GM18951 (cell line): ENCODE measurements at regions not wholly inside any gene's neighbourhood (a gene's known extent, or its start where the extent isn't known, plus 50 kb on each side); places are given as distances from the start of the nearest gene placed in this dataset.
"Not testable (repeated sequence)": the region's sequence is repeated elsewhere in the genome, so short reads cannot be mapped to it uniquely, and the experiment has no call there.

Source experiments
- POLR2A ChIP-seq: IDR thresholded peaks from 4 replicates; pipeline ENCODE4 v1.6.1; 2011; ENCODE audit warnings: mild to moderate bottlenecking; ENCODE audit not compliant: insufficient read length, insufficient read depth; ENCODE audit errors: extremely low read depth
- in situ Hi-C: fragments of 300-500 bp; cut with MboI; formaldehyde crosslinking; loops from one replicate; pipeline ENCODE4 v1.12.0; 2022; ENCODE audit warnings: low sequenced_read_pairs, mixed read lengths, inconsistent platforms; ENCODE audit not compliant: unreplicated experiment

DNA sequence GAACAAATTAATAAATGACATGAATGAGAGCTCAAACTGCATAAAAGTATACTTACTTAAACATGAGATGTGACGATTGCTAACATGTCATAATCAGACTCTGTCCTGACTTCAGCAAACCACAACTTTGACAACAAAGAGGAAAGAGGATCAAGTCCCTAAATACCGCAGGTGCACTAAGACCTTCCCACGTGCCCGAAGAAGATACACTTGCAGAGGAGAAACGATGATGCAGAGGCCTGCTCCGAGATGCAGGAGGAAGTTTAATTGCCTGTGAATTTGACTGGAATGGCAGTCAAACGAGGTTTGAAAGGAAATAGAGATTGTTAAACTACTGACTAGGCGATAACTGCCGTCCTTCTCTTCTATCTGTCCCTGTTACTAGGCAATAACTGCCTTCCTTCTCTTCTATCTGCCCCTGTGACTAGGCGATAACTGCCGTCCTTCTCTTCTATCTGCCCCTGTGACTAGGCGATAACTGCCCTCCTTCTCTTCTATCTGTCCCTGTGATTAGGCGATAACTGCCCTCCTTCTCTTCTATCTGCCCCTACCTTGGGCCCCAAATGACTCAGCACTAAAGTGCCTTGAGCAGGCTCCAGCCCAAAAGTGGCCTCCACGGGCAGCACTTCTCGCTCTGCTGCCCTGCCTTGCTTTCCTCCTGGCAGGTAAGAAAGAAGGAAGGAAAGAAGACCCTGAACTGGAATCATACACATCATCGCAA is 2226.0 kb upstream of the DEFB115 start:
- in situ Hi-C loops = not testable (repeated sequence)

DNA sequence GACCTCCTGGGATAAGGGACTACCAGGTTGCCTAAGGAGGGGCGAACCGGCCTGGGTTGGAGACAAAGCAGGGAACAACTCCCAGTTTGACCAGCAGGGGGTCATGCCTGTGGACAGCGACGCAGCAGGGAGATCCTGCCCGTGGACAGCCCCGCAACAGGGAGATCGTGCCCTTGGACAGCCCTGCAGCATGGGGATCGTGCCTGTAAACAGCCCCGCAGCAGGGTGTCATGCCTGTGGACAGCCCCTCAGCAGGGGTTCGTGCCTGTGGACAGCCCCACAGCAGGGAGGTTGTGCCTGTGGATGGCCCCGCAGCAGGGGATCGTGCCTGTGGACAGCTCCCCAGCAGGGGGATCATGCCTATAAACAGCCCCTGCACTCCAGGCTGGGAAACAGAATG is 2213.2 kb upstream of the DEFB115 start:
- in situ Hi-C loops = not testable (repeated sequence)

DNA sequence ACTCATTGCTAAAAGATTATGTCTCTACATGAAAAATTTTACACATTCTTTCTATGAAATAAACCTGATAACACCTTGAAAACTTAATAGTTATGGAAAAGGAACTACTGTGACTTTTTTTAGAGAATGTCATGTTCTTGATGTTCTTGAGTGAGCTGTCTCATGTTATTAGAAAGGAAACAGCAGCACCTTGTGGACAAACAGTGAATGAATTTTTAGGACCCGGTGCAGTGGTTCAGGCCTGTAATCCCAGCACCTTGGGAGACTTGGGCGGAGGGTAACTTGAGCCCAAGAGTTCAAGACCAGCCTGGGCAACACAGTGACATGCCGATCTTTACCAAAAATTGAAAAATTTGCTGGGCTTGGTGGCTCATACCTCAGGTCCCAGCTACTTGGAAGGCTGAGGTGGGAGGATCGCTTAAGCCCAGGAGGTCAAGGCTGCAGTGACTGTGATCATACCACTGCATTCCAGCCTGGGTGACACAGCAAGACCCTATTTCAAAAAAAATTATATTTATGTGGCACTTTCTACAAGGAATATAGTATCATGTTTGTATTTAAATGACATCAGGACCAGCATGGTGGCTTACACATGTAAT is 2207.4 kb upstream of the DEFB115 start:
- in situ Hi-C loops = not testable (repeated sequence)

- in situ Hi-C loops = not testable (repeated sequence)
Observed at GRCh38 chr20:29057866-29058484, 2199.5 kb upstream of the DEFB115 start.

DNA sequence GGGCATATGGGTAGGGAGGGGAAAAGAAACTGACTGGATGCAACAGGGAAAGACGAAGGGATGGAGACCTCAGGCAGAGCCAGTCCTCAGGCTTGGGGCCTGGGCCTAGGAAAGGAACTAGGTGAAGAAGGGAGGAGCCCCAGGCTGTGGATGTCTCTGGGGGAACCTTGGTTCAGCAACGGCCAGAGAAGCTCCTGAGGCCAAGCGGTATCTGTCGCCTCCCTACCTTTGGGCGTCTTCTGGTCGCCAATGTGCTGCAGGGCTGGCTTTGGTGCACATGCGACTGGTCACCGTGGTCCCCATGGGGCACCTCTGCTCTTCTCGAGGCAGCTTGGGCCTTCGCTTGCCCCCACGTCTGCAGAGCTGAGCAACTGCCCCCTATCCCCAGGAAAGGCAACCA is 2195.0 kb upstream of the DEFB115 start:
- in situ Hi-C loops = not testable (repeated sequence)

GRCh38 chr20:29066341-29066740 is 2191.1 kb upstream of the DEFB115 start:
- in situ Hi-C loops = not testable (repeated sequence)

GRCh38 chr20:29073640-29074039 is 2183.8 kb upstream of the DEFB115 start:
- in situ Hi-C loops = not testable (repeated sequence)

DNA sequence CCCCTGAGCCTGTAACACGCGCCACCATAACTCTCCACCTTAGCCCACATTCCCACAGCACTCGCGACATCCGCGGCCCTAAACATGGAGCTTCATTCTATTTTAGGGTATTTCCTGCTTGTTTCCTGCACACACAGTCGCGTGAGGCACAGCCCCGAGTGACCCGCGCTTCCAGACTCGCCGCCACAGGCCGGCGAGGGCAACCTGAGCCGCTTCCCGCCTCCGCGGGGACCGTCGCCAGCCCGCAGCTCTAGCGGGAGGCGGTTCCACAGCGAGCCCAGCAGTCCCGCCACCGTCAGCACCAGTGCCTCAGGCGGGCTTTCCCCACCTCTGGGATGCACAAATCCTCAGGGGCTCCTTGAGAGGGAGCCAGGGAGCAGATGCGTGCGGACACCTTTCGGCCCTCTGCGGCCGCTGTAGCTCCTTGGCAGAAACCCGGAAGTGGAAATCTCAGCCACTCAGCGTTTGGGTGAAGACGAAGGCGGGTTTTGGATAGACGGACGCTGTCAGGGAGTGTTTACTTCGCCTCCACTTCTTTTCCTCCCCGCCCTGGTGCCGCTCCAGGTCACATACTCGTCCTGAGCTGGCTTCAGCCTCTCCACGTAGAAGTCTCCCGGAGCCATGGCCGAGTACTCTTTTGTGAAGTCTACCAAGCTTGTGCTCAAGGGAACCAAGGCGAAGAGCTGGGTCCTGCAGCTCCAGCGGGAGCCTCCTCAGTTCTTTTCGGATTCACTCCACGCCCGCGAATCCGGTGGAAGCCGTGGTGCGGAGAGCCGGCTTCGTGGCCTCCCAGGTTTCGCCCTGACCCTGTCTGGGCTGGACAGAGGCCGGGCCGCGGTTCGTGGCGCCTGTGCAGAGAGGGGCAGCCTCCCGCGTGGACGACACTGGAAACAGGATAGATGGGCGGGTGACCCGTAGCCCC is 2177.4 kb upstream of the DEFB115 start:
- no peak for TF ChIP-seq POLR2A
- in situ Hi-C loops = loop anchor here (5.0 kb wide), 1 partner anchor 417 kb away; no protein-coding TSS in a partner anchor

DNA sequence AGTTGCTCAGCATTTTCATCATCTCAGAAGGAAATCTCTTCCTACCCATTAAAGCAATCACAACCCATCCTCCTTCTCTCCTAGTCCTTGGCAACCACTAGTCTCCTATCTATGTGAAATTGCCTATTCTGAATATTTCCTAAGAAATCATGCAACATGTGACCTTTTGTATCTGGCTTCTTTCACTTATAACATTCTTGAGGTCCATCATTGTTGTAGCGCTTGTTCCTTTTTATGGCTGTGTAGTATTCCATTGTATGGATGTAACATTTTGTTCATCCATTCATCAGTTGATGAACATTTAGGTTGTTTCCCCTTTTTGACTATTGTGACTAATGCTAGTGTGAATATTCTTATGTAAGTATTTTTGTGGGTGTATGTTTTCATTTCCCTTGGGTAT is 2175.8 kb upstream of the DEFB115 start:
- in situ Hi-C loops = not testable (repeated sequence)

GRCh38 chr20:29085625-29086024 is 2171.8 kb upstream of the DEFB115 start:
- no peak for TF ChIP-seq POLR2A
- in situ Hi-C loops = no loop called here

DNA sequence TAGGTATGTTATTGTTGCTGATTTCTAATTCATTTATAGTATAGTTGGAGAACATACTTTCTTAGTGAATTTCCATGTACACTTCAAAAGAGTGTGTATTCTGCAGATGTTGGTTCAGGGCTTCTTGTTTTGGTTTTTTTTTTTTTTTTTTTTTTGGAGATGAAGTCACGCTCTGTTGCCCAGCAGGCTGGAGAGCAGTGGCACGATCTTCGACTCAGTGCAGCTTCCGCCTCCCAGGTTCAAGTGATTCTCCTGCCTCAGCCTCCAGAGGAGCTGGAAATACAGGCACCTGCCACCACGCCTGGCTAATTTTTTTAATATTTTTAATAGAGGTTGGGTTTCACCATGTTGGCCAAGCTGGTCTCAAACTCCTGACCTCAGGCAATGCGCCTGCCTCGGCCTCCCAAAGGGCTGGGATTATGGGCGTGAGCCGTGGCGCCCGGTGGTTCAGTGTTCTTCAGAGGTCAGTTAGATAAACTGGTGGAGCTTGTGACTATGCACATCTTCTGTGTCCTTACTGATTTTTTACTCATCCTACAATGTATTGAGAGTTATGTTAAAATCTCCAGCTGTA is 2171.2 kb upstream of the DEFB115 start:
- in situ Hi-C loops = not testable (repeated sequence)

DNA sequence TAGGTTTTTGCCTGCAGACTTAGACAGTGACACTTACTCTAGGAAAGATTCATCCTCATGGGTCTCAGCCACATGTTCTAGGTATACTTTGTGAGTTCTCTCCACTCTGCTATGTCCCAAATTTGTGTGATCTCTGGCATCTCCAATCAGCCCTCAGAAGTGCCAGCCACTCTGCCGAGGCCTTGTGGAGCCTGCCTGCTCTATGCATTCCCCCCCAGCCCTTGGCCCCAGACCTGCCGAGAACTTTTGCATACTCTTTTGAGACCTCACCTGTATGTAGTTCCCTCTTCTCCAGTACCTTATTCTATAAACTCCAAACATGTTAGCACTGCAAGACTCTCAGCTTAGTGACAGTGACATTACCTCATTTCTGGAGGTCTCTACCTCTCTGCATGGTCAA is 2170.5 kb upstream of the DEFB115 start:
- TF ChIP-seq POLR2A = no peak
- in situ Hi-C loops = no loop called here

- in situ Hi-C loops = not testable (repeated sequence)
Observed at GRCh38 chr20:29087887-29088286, 2169.6 kb upstream of the DEFB115 start.

DNA sequence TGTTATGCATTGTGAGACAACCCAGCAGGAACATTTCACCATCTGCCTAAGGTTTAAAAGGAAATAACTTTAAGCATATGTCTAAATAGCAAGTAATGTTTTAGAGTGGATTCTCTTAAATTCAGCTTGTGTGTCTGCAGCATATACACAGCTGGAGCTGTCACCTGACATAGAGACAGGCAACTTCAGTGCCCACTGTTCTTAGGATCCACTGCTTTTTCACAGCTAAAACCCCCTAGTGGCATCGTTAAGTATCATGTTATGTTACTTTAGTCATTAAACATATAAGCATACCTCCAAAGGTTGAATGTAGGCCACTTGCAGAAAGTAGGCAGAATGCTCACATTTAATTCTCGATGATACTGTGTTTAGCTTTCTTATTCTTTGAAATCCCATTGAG is 2169.0 kb upstream of the DEFB115 start:
- in situ Hi-C loops = not testable (repeated sequence)

DNA sequence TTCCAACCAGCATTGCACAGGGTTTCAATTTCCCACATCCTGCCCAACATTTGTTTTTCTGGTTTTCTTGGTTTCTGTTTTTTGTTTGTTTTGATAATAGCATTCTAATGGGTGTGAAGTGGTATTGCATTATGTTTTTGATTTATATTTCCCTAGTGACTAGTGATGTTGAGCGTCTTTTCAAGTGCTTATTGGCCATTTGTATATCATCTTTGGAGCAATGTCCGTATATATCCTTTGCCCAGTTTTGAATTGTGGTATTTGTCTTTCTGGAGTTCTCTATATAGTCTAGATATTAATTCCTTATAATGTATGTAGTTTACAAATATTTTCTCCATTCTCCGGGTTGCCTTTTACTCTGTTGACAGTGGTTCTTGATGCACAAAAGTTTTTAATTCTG is 2168.1 kb upstream of the DEFB115 start:
- in situ Hi-C loops = not testable (repeated sequence)

DNA sequence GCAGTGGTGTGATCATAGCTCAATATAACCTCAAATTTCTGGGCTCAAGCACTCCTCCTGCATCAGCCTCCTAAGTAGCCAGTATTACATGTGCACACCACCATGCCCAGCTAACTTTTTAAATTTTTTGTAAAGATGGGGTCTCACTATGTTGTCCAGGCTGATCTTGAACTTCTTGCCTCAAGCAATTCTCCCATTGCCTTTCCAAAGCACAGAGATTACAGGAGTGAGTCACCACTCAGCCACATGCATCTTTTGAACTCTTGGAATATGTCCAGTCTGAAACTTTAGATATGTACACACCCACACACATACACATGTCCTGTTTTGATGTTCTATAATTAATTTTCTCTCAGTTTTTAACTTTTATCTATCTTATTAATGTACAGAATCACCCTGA is 2163.5 kb upstream of the DEFB115 start:
- in situ Hi-C loops = not testable (repeated sequence)

DNA sequence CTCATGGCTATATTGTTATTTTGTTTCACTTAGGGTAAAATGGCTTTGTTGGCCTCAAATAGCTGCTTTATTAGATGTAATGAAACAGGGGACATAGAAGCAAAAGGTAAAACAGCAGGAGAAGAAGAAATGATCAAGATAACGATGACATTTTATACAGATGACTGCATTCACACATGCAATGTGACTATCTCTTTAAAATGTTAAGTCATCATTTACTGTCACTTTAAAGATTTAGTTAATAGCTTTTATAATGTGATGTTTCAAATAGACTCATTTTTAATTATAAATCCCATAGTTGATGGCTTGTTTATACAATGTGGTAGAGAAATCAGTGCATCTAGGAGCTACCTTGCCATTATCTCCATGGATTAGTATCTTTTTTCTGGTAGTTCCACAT is 2160.8 kb upstream of the DEFB115 start:
- in situ Hi-C loops = not testable (repeated sequence)

GRCh38 chr20:29107884-29108283 is 2149.6 kb upstream of the DEFB115 start:
- in situ Hi-C loops = not testable (repeated sequence)

- in situ Hi-C loops = not testable (repeated sequence)
Observed at GRCh38 chr20:29109386-29109785, 2148.1 kb upstream of the DEFB115 start.
